ENCODE measurements at regions not wholly inside any gene's neighbourhood (a gene's known extent, or its start where the extent isn't known, plus 50 kb on each side); places are given as distances from the start of the nearest gene placed in this dataset.

DNA sequence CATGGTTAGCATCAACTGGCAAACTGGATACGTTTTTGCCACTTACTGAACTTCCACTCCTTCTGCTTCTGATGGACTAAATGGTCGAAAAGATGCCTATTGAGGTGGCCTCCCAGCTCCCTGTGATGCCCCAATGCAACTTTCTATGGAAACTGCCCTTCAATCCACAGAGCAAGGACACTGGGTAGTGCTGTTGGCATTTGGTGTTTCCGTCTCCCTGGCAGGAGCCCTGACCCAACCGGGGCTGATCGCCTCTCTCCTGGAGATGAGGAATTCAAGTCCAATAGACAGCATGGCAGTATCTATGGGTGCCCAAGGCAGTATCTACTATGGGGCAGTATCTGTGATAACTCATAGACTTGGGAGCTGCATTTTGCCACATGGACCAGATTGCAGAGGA, 116.3 kb upstream of the IRX3 start:
- TF ChIP-seq, protein P1, sequence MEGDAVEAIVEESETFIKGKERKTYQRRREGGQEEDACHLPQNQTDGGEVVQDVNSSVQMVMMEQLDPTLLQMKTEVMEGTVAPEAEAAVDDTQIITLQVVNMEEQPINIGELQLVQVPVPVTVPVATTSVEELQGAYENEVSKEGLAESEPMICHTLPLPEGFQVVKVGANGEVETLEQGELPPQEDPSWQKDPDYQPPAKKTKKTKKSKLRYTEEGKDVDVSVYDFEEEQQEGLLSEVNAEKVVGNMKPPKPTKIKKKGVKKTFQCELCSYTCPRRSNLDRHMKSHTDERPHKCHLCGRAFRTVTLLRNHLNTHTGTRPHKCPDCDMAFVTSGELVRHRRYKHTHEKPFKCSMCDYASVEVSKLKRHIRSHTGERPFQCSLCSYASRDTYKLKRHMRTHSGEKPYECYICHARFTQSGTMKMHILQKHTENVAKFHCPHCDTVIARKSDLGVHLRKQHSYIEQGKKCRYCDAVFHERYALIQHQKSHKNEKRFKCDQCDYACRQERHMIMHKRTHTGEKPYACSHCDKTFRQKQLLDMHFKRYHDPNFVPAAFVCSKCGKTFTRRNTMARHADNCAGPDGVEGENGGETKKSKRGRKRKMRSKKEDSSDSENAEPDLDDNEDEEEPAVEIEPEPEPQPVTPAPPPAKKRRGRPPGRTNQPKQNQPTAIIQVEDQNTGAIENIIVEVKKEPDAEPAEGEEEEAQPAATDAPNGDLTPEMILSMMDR (IDR thresholded peaks at IDR 0.05): no peak
- H3K9me3 ChIP-seq: no peaks in the 10 kb centered on the region
- no peaks in the 10 kb centered on the region for H3K27me3 ChIP-seq
- no peak for DNase-seq (ENCODE audit: low spot score in 2 of 2)
- H3K4me3 ChIP-seq: no peak overlapping the region
- intact Hi-C loops (cut with DNase I): no loop called here
- H3K4me1 ChIP-seq: no peaks in the 10 kb centered on the region
- no peak overlapping the region for H3K27ac ChIP-seq
- H3K36me3 ChIP-seq: no peaks in the 10 kb centered on the region

DNA sequence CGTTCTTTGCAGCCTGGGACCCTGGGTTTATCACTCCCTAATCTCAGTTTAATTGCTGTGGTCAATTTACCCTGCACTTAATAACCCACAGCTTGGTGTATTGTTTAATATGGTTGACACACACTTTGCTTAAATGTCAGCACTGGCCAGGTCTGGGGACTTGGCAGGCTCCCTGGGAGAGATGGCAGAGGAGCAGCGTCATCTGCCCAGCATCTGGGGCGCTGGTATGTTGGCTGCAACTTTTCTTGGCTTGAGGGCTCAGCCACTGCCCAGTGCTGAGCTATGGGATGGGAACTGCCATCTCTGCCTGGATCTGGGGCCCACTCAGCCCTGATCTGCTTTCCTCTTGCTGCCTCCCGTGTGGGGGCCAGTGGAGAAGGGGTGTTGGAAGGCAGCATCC, 115.7 kb upstream of the IRX3 start:
- intact Hi-C loops (cut with DNase I): no loop called here
- Histone ChIP-seq H3K36me3 (no peaks in the 10 kb centered on the region), H3K4me1 (no peaks in the 10 kb centered on the region), H3K4me3 (no peak overlapping the region), H3K9me3 (no peaks in the 10 kb centered on the region), H3K27ac (no peak overlapping the region), H3K27me3 (no peaks in the 10 kb centered on the region)
- DNase-seq (ENCODE audit: low spot score in 2 of 2): no peak
- TF ChIP-seq, protein P1 (IDR thresholded peaks at IDR 0.05): no peak

DNA sequence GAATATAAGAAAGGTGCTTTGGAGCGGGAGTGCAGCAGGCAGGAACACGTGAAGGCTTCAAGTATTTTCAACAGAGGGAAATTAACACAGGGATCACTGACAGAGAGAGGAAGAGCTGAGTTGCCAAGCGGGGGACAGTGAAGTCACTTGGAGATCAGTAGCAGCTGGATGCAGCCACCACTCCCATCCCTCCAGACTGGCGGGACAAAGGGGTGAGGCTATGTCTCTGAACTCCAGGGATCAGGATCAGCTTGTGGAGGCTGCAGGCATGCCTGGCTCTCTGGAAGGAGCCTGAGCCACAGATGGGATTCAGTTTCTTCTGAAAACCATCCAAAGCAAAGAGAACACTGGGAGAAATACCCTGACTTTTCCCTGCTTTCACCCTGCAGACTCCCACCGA, 113.7 kb upstream of the IRX3 start:
- Histone ChIP-seq H3K4me1 (no peaks in the 10 kb centered on the region), H3K27me3 (no peaks in the 10 kb centered on the region), H3K27ac (no peak overlapping the region), H3K36me3 (no peaks in the 10 kb centered on the region), H3K4me3 (no peak overlapping the region), H3K9me3 (no peaks in the 10 kb centered on the region)
- DNase-seq (ENCODE audit: low spot score in 2 of 2): no peak
- TF ChIP-seq, protein P1 (IDR thresholded peaks at IDR 0.05): no peak
- intact Hi-C loops (cut with DNase I): no loop called here

DNA sequence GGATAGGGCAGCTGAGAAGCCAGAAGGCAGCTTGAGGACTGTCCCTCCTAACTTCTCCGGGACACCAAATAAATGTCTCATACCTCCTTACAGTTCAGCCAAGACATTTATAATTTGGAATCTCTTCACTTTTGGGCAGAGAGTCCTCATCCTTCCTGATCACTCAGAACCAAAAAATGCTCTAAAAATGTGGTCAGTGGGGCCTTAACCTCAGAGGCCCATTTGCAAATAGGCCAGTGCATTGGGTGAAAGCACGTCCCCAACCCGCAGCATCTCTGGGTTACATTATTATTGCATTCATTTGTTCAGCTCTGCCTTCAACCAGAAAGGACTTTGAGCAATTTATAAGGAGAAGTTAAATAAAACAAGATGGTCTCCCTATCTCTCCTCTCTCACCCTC, 112.4 kb upstream of the IRX3 start:
- intact Hi-C loops (cut with DNase I): no loop called here
- no peaks in the 10 kb centered on the region for H3K27me3 ChIP-seq
- TF ChIP-seq, protein P1 (IDR thresholded peaks at IDR 0.05): no peak

DNA sequence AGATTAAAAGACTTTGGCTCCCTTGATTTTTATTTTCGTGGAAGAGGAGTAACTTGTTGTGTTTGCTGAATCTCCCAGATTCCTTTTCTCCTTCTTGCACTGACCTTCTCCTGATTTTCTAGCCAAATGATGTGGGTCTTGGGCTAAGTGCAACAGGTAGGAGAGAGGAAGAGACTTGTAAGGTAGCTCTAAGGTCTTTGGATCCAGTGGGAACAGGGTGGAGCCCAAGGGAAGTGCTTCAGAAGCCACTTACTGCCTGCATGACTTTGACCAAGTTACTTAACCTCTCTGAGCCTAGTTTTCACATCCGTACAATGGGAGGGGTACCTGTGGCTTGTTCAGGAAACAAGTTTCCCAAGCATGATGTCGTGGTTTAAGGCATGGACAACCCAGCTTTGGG, 111.3 kb upstream of the IRX3 start:
- DNase-seq (ENCODE audit: low spot score in 2 of 2): no peak
- no peak overlapping the region for H3K27ac ChIP-seq
- TF ChIP-seq, protein P1 (IDR thresholded peaks at IDR 0.05): no peak
- H3K4me3 ChIP-seq: no peak overlapping the region
- intact Hi-C loops (cut with DNase I): no loop called here
- no peaks in the 10 kb centered on the region for H3K27me3 ChIP-seq
- H3K36me3 ChIP-seq: no peaks in the 10 kb centered on the region
- H3K4me1 ChIP-seq: no peaks in the 10 kb centered on the region
- no peaks in the 10 kb centered on the region for H3K9me3 ChIP-seq

More for the DNA sequence above, 112.4 kb upstream of the IRX3 start:
- no peak overlapping the region for H3K27ac ChIP-seq
- no peaks in the 10 kb centered on the region for H3K4me1 ChIP-seq
- no peak overlapping the region for H3K4me3 ChIP-seq
- no peaks in the 10 kb centered on the region for H3K36me3 ChIP-seq
- no peaks in the 10 kb centered on the region for H3K9me3 ChIP-seq
- no peak for DNase-seq (ENCODE audit: low spot score in 2 of 2)

DNA sequence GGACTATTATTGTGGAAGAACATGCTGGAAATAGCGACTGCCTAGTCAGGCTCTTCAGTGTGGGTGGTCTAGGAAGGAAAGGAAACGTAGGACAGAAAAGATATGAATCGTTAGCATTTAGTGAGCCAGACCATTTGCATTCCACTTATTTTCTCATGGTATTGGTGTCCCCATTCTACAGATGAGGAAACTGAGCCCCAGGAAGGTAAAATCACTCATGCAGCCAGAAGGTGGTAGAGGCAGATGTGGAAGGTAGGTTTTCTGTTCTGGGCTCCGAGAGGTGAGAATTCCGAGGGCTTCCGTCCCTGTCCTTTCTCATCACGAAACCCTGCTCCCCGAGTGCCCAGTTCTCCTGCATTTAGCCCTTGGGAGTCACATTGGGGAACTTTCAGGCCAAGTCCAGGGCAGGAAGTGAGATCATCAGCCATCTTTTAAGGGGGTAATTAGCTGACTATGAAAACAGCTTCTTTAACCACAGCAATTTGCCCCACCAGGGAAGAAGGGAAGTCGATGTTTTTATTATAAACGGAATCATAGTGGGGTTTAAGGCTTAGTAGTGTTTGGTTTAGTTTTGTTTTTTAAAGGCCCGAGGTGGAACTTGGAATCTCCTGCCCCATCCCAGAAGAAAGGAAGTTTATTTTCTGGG, 110.7 kb upstream of the IRX3 start:
- Histone ChIP-seq H3K9me3 (no peaks in the 10 kb centered on the region), H3K27me3 (no peaks in the 10 kb centered on the region), H3K4me3 (no peak overlapping the region), H3K4me1 (no peaks in the 10 kb centered on the region), H3K36me3 (no peaks in the 10 kb centered on the region), H3K27ac (no peak overlapping the region)
- intact Hi-C loops (cut with DNase I): no loop called here
- TF ChIP-seq, protein P1 (IDR thresholded peaks at IDR 0.05): no peak
- DNase-seq (ENCODE audit: low spot score in 2 of 2): no peak
